ENCODE measurements at regions not wholly inside any gene's neighbourhood (a gene's known extent, or its start where the extent isn't known, plus 50 kb on each side); places are given as distances from the start of the nearest gene placed in this dataset.

- H3K4me3 ChIP-seq (ENCODE audit: low read depth in 1 of 2, low read length in 2 of 2) = no peak overlapping the region
- no peaks in the 10 kb centered on the region for H3K4me1 ChIP-seq (ENCODE audit: control insufficient read depth in 1 of 2, insufficient read depth in 2 of 2, low read length in 2 of 2)
- no peak overlapping the region for H3K9ac ChIP-seq (ENCODE audit: low read depth in 1 of 2, low read length in 2 of 2)
- no peaks in the 10 kb centered on the region for H3K27me3 ChIP-seq (ENCODE audit: control insufficient read depth in 1 of 2, insufficient read depth in 2 of 2, low read length in 2 of 2)
- no peaks in the 10 kb centered on the region for H3K36me3 ChIP-seq (ENCODE audit: control insufficient read depth in 1 of 2, insufficient read depth in 2 of 2, low read length in 2 of 2)
- H3K27ac ChIP-seq (ENCODE audit: low read depth, low read length) = no peak overlapping the region
- no peaks in the 10 kb centered on the region for H3K9me3 ChIP-seq (ENCODE audit: control insufficient read depth in 1 of 2, low read length in 2 of 2)
These were observed 836.3 kb upstream of the ADGRL4 start for GRCh38 chr1:79842811-79843210.

- Histone ChIP-seq H3K4me1 (ENCODE audit: control insufficient read depth in 1 of 2, insufficient read depth in 2 of 2, low read length in 2 of 2) (no peaks in the 10 kb centered on the region), H3K36me3 (ENCODE audit: control insufficient read depth in 1 of 2, insufficient read depth in 2 of 2, low read length in 2 of 2) (no peaks in the 10 kb centered on the region), H3K27me3 (ENCODE audit: control insufficient read depth in 1 of 2, insufficient read depth in 2 of 2, low read length in 2 of 2) (no peaks in the 10 kb centered on the region), H3K9me3 (ENCODE audit: control insufficient read depth in 1 of 2, low read length in 2 of 2) (no peaks in the 10 kb centered on the region), H3K9ac (ENCODE audit: low read depth in 1 of 2, low read length in 2 of 2) (no peak overlapping the region), H3K4me3 (ENCODE audit: low read depth in 1 of 2, low read length in 2 of 2) (no peak overlapping the region), H3K27ac (ENCODE audit: low read depth, low read length) (no peak overlapping the region)
These were observed 833.4 kb upstream of the ADGRL4 start for GRCh38 chr1:79839882-79840281.

GRCh38 chr1:79827446-79827845 is 820.9 kb upstream of the ADGRL4 start:
- Histone ChIP-seq H3K27me3 (ENCODE audit: control insufficient read depth in 1 of 2, insufficient read depth in 2 of 2, low read length in 2 of 2) (no peaks in the 10 kb centered on the region), H3K4me3 (ENCODE audit: low read depth in 1 of 2, low read length in 2 of 2) (no peak overlapping the region), H3K9ac (ENCODE audit: low read depth in 1 of 2, low read length in 2 of 2) (no peak overlapping the region), H3K4me1 (ENCODE audit: control insufficient read depth in 1 of 2, insufficient read depth in 2 of 2, low read length in 2 of 2) (no peaks in the 10 kb centered on the region), H3K36me3 (ENCODE audit: control insufficient read depth in 1 of 2, insufficient read depth in 2 of 2, low read length in 2 of 2) (no peaks in the 10 kb centered on the region), H3K27ac (ENCODE audit: low read depth, low read length) (no peak overlapping the region), H3K9me3 (ENCODE audit: control insufficient read depth in 1 of 2, low read length in 2 of 2) (no peaks in the 10 kb centered on the region)

GRCh38 chr1:79825551-79825950 is 819.0 kb upstream of the ADGRL4 start:
- Histone ChIP-seq H3K27ac (ENCODE audit: low read depth, low read length) (no peak overlapping the region), H3K27me3 (ENCODE audit: control insufficient read depth in 1 of 2, insufficient read depth in 2 of 2, low read length in 2 of 2) (no peaks in the 10 kb centered on the region), H3K9me3 (ENCODE audit: control insufficient read depth in 1 of 2, low read length in 2 of 2) (no peaks in the 10 kb centered on the region), H3K36me3 (ENCODE audit: control insufficient read depth in 1 of 2, insufficient read depth in 2 of 2, low read length in 2 of 2) (no peaks in the 10 kb centered on the region), H3K4me1 (ENCODE audit: control insufficient read depth in 1 of 2, insufficient read depth in 2 of 2, low read length in 2 of 2) (no peaks in the 10 kb centered on the region), H3K4me3 (ENCODE audit: low read depth in 1 of 2, low read length in 2 of 2) (no peak overlapping the region), H3K9ac (ENCODE audit: low read depth in 1 of 2, low read length in 2 of 2) (no peak overlapping the region)

GRCh38 chr1:79822053-79822452 is 815.5 kb upstream of the ADGRL4 start:
- no peaks in the 10 kb centered on the region for H3K9me3 ChIP-seq (ENCODE audit: control insufficient read depth in 1 of 2, low read length in 2 of 2)
- no peaks in the 10 kb centered on the region for H3K36me3 ChIP-seq (ENCODE audit: control insufficient read depth in 1 of 2, insufficient read depth in 2 of 2, low read length in 2 of 2)
- H3K9ac ChIP-seq (ENCODE audit: low read depth in 1 of 2, low read length in 2 of 2) = no peak overlapping the region
- no peak overlapping the region for H3K4me3 ChIP-seq (ENCODE audit: low read depth in 1 of 2, low read length in 2 of 2)
- no peaks in the 10 kb centered on the region for H3K27me3 ChIP-seq (ENCODE audit: control insufficient read depth in 1 of 2, insufficient read depth in 2 of 2, low read length in 2 of 2)
- H3K27ac ChIP-seq (ENCODE audit: low read depth, low read length) = no peak overlapping the region
- H3K4me1 ChIP-seq (ENCODE audit: control insufficient read depth in 1 of 2, insufficient read depth in 2 of 2, low read length in 2 of 2) = no peaks in the 10 kb centered on the region

- H3K4me1 ChIP-seq (ENCODE audit: control insufficient read depth in 1 of 2, insufficient read depth in 2 of 2, low read length in 2 of 2) = no peaks in the 10 kb centered on the region
- H3K4me3 ChIP-seq (ENCODE audit: low read depth in 1 of 2, low read length in 2 of 2) = no peak overlapping the region
- H3K9ac ChIP-seq (ENCODE audit: low read depth in 1 of 2, low read length in 2 of 2) = no peak overlapping the region
- no peak overlapping the region for H3K27ac ChIP-seq (ENCODE audit: low read depth, low read length)
- H3K27me3 ChIP-seq (ENCODE audit: control insufficient read depth in 1 of 2, insufficient read depth in 2 of 2, low read length in 2 of 2) = no peaks in the 10 kb centered on the region
- no peaks in the 10 kb centered on the region for H3K9me3 ChIP-seq (ENCODE audit: control insufficient read depth in 1 of 2, low read length in 2 of 2)
- H3K36me3 ChIP-seq (ENCODE audit: control insufficient read depth in 1 of 2, insufficient read depth in 2 of 2, low read length in 2 of 2) = no peaks in the 10 kb centered on the region
These were observed 812.6 kb upstream of the ADGRL4 start for GRCh38 chr1:79819140-79819539.

GRCh38 chr1:79817031-79817560 is 810.6 kb upstream of the ADGRL4 start:
- no peaks in the 10 kb centered on the region for H3K36me3 ChIP-seq (ENCODE audit: control insufficient read depth in 1 of 2, insufficient read depth in 2 of 2, low read length in 2 of 2)
- H3K27ac ChIP-seq (ENCODE audit: low read depth, low read length) = no peak overlapping the region
- no peaks in the 10 kb centered on the region for H3K9me3 ChIP-seq (ENCODE audit: control insufficient read depth in 1 of 2, low read length in 2 of 2)
- no peak overlapping the region for H3K9ac ChIP-seq (ENCODE audit: low read depth in 1 of 2, low read length in 2 of 2)
- no peaks in the 10 kb centered on the region for H3K27me3 ChIP-seq (ENCODE audit: control insufficient read depth in 1 of 2, insufficient read depth in 2 of 2, low read length in 2 of 2)
- no peaks in the 10 kb centered on the region for H3K4me1 ChIP-seq (ENCODE audit: control insufficient read depth in 1 of 2, insufficient read depth in 2 of 2, low read length in 2 of 2)
- no peak overlapping the region for H3K4me3 ChIP-seq (ENCODE audit: low read depth in 1 of 2, low read length in 2 of 2)

GRCh38 chr1:79815115-79815514 is 808.6 kb upstream of the ADGRL4 start:
- no peaks in the 10 kb centered on the region for H3K9me3 ChIP-seq (ENCODE audit: control insufficient read depth in 1 of 2, low read length in 2 of 2)
- H3K9ac ChIP-seq (ENCODE audit: low read depth in 1 of 2, low read length in 2 of 2) = no peak overlapping the region
- H3K4me3 ChIP-seq (ENCODE audit: low read depth in 1 of 2, low read length in 2 of 2) = no peak overlapping the region
- no peaks in the 10 kb centered on the region for H3K27me3 ChIP-seq (ENCODE audit: control insufficient read depth in 1 of 2, insufficient read depth in 2 of 2, low read length in 2 of 2)
- no peak overlapping the region for H3K27ac ChIP-seq (ENCODE audit: low read depth, low read length)
- no peaks in the 10 kb centered on the region for H3K36me3 ChIP-seq (ENCODE audit: control insufficient read depth in 1 of 2, insufficient read depth in 2 of 2, low read length in 2 of 2)
- no peaks in the 10 kb centered on the region for H3K4me1 ChIP-seq (ENCODE audit: control insufficient read depth in 1 of 2, insufficient read depth in 2 of 2, low read length in 2 of 2)

GRCh38 chr1:79811173-79811572 is 804.6 kb upstream of the ADGRL4 start:
- peaks cover 0 to 8% of the 10 kb centered on the region in 2 donors for H3K9me3 ChIP-seq (ENCODE audit: control insufficient read depth in 1 of 2, low read length in 2 of 2)
- no peak overlapping the region for H3K27ac ChIP-seq (ENCODE audit: low read depth, low read length)
- no peaks in the 10 kb centered on the region for H3K36me3 ChIP-seq (ENCODE audit: control insufficient read depth in 1 of 2, insufficient read depth in 2 of 2, low read length in 2 of 2)
- H3K9ac ChIP-seq (ENCODE audit: low read depth in 1 of 2, low read length in 2 of 2) = no peak overlapping the region
- H3K4me1 ChIP-seq (ENCODE audit: control insufficient read depth in 1 of 2, insufficient read depth in 2 of 2, low read length in 2 of 2) = no peaks in the 10 kb centered on the region
- no peaks in the 10 kb centered on the region for H3K27me3 ChIP-seq (ENCODE audit: control insufficient read depth in 1 of 2, insufficient read depth in 2 of 2, low read length in 2 of 2)
- H3K4me3 ChIP-seq (ENCODE audit: low read depth in 1 of 2, low read length in 2 of 2) = no peak overlapping the region

GRCh38 chr1:79808816-79809475 is 802.4 kb upstream of the ADGRL4 start:
- H3K9ac ChIP-seq (ENCODE audit: low read depth in 1 of 2, low read length in 2 of 2) = no peak overlapping the region
- H3K36me3 ChIP-seq (ENCODE audit: control insufficient read depth in 1 of 2, insufficient read depth in 2 of 2, low read length in 2 of 2) = no peaks in the 10 kb centered on the region
- peaks cover 0 to 9% of the 10 kb centered on the region in 2 donors for H3K9me3 ChIP-seq (ENCODE audit: control insufficient read depth in 1 of 2, low read length in 2 of 2)
- no peaks in the 10 kb centered on the region for H3K4me1 ChIP-seq (ENCODE audit: control insufficient read depth in 1 of 2, insufficient read depth in 2 of 2, low read length in 2 of 2)
- H3K27me3 ChIP-seq (ENCODE audit: control insufficient read depth in 1 of 2, insufficient read depth in 2 of 2, low read length in 2 of 2) = no peaks in the 10 kb centered on the region
- H3K27ac ChIP-seq (ENCODE audit: low read depth, low read length) = no peak overlapping the region
- no peak overlapping the region for H3K4me3 ChIP-seq (ENCODE audit: low read depth in 1 of 2, low read length in 2 of 2)
